Mesenchymal stem cell (in vitro differentiated cells and primary cell): ENCODE measurements at regions not wholly inside any gene's neighbourhood (a gene's known extent, or its start where the extent isn't known, plus 50 kb on each side); places are given as distances from the start of the nearest gene placed in this dataset.

Source experiments
- DNase-seq: peaks from one replicate; pipeline ENCODE4 v3.0.0-alpha.2; 2013
- H2AFZ ChIP-seq: one replicate; pipeline ENCODE4 v1.6.1; 2013; ENCODE audit warnings: low read depth, mild to moderate bottlenecking, control low read depth, inconsistent platforms, low read length, moderate library complexity
- H2AK5ac ChIP-seq: 2 replicates; pipeline ENCODE4 v1.6.1; 2013; ENCODE audit warnings: low read length, moderate library complexity, mild to moderate bottlenecking, inconsistent platforms; ENCODE audit not compliant: severe bottlenecking
- H2BK120ac ChIP-seq: one replicate; pipeline ENCODE4 v1.6.1; 2013; ENCODE audit warnings: low read depth, mild to moderate bottlenecking, inconsistent platforms, low read length, moderate library complexity
- H2BK12ac ChIP-seq, 2 experiments: one replicate each; pipeline ENCODE4 v1.6.1; 2013; ENCODE audit warnings: inconsistent platforms in 2 of 2, low read length in 2 of 2, mild to moderate bottlenecking in 2 of 2, moderate library complexity in 2 of 2, control low read depth in 1 of 2
- H2BK15ac ChIP-seq: one replicate; pipeline ENCODE4 v1.6.1; 2013; ENCODE audit warnings: mild to moderate bottlenecking, low read depth, inconsistent platforms; ENCODE audit not compliant: poor library complexity, severe bottlenecking
- H2BK5ac ChIP-seq: 2 replicates; pipeline ENCODE4 v1.6.1; 2013; ENCODE audit warnings: low read depth, mild to moderate bottlenecking, low read length, control low read depth, inconsistent platforms; ENCODE audit not compliant: poor library complexity, severe bottlenecking
- H3K14ac ChIP-seq, 2 experiments: one replicate each; pipeline ENCODE4 v1.6.1; 2013; ENCODE audit warnings: inconsistent platforms in 2 of 2, low read length in 2 of 2, control low read depth in 1 of 2, mild to moderate bottlenecking in 1 of 2, moderate library complexity in 1 of 2
- H3K18ac ChIP-seq, 2 experiments: one replicate each; pipeline ENCODE4 v1.6.1; 2013; ENCODE audit warnings: inconsistent platforms in 2 of 2, low read length in 2 of 2, control low read depth in 1 of 2, low read depth in 1 of 2, mild to moderate bottlenecking in 1 of 2
- H3K23ac ChIP-seq, 2 experiments: one replicate each; pipeline ENCODE4 v1.6.1; 2013; ENCODE audit warnings: inconsistent platforms in 2 of 2, low read length in 2 of 2, mild to moderate bottlenecking in 2 of 2, moderate library complexity in 2 of 2, control low read depth in 1 of 2
- H3K27ac ChIP-seq: 2 replicates; pipeline ENCODE4 v1.5.1; 2013; ENCODE audit warnings: mild to moderate bottlenecking, moderate library complexity, low read length, control low read depth, inconsistent platforms; ENCODE audit not compliant: poor library complexity, severe bottlenecking
- H3K27me3 ChIP-seq, 2 experiments: 2 replicates each; pipeline versions ENCODE4 v1.6.1 to v1.7.0; 2013; ENCODE audit warnings: low read length in 2 of 2, mild to moderate bottlenecking in 2 of 2, moderate library complexity in 2 of 2, control low read depth in 1 of 2, inconsistent platforms in 1 of 2; ENCODE audit not compliant: control insufficient read depth in 1 of 2, insufficient read depth in 1 of 2
- H3K36me3 ChIP-seq, 2 experiments: 2 replicates each; pipeline versions ENCODE4 v1.6.1 to v1.7.0; 2013; ENCODE audit warnings: low read length in 2 of 2, control low read depth in 1 of 2, inconsistent platforms in 1 of 2, low read depth in 1 of 2, mild to moderate bottlenecking in 1 of 2; ENCODE audit not compliant: insufficient read depth in 2 of 2, control insufficient read depth in 1 of 2
- H3K4ac ChIP-seq, 2 experiments: one replicate each; pipeline ENCODE4 v1.6.1; 2013; ENCODE audit warnings: inconsistent platforms in 2 of 2, low read length in 2 of 2, mild to moderate bottlenecking in 2 of 2, moderate library complexity in 2 of 2, control low read depth in 1 of 2, low read depth in 1 of 2
- H3K4me1 ChIP-seq: 2 replicates; pipeline ENCODE4 v1.6.1; 2013; ENCODE audit warnings: low read depth, low read length, control low read depth; ENCODE audit not compliant: control insufficient read depth, insufficient read depth
- H3K4me2 ChIP-seq: 2 replicates; pipeline ENCODE4 v1.6.1; 2013; ENCODE audit warnings: low read length, mild to moderate bottlenecking, inconsistent platforms; ENCODE audit not compliant: poor library complexity, severe bottlenecking
- H3K4me3 ChIP-seq, 2 experiments: 2 replicates each; pipeline versions ENCODE4 v1.5.1 to v1.7.0; 2013; ENCODE audit warnings: low read length in 2 of 2, mild to moderate bottlenecking in 2 of 2, control low read depth in 1 of 2, low read depth in 1 of 2; ENCODE audit not compliant: insufficient read depth in 1 of 2
- H3K79me1 ChIP-seq: replicated peaks from 2 replicates; pipeline ENCODE4 v1.6.1; 2013; ENCODE audit warnings: mild to moderate bottlenecking, control low read depth, low read length, inconsistent platforms; ENCODE audit not compliant: poor library complexity, severe bottlenecking
- H3K9ac ChIP-seq: 2 replicates; pipeline ENCODE4 v1.7.0; 2013; ENCODE audit warnings: mild to moderate bottlenecking, low read length, moderate library complexity
- H3K9me3 ChIP-seq: 2 replicates; pipeline ENCODE4 v1.7.0; 2013; ENCODE audit warnings: mild to moderate bottlenecking, low read length; ENCODE audit not compliant: control insufficient read depth
- H4K8ac ChIP-seq: one replicate; pipeline ENCODE4 v1.6.1; 2013; ENCODE audit warnings: inconsistent platforms, mild to moderate bottlenecking, low read length, moderate library complexity
- H4K91ac ChIP-seq: one replicate; pipeline ENCODE4 v1.6.1; 2013; ENCODE audit warnings: mild to moderate bottlenecking, low read length, inconsistent platforms
- WGBS: methylation state at CpG from one replicate; pipeline ENCODE4 v1.1.7; 2013; ENCODE audit warnings: mixed read lengths; 5-methylcytosine and 5-hydroxymethylcytosine counted together

DNA sequence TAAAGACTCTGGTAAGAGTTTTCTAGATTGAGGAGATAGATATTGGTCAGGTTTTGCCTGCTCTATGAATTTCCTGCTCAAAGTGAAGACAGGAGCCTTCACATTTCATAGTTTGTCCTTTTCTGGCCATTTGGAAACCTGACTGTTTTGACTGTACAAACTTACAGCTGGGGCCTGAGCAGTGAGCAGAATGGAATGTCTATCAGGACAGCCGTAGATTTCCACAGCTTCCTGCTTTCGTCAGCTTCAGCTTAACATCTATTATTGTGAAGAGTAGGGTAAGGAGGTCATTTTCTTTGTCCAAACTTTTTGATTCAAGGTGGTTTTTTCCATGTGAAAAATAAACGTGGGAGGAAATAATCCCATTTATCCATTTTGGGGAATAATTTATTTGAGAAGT is 124.3 kb upstream of the DIPK2B start:
- H2BK15ac ChIP-seq, result no peak overlapping the region
- 33% methylated on average over 2 of the region's 3 CpGs for WGBS
- H2BK120ac ChIP-seq, result no peak overlapping the region

DNA sequence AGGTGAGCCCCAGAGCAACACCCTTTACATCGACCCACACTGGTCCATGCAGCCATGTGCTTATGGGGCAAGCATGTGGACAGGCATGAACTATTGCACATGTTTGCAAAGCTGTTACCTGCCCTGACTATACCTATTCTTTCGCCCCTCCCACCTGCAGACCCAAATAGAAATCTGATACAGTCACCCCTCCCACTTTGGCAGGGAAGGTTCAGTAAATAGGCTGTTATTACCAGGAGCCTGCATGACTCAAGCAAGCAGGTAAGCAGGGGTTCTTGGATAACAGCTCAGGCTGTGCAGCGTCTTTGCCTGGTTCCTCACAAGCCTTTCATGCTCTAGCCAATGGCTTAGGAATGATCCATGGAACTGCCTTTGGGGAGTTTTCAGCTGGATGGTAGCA is 122.7 kb upstream of the DIPK2B start:
- Histone ChIP-seq H4K91ac (peak overlapping the region; percentile 27), H2BK15ac (no peak overlapping the region), H3K4ac (peak overlapping the region in 1 of 2 experiments; percentile 12), H3K27me3 (peaks cover 0 to 44% of the 10 kb centered on the region in 2 experiments), H3K79me1 (no peaks in the 10 kb centered on the region), H3K4me3 (no peak overlapping the region), H2AFZ (no peak overlapping the region), H3K23ac (no peak overlapping the region), H3K36me3 (no peaks in the 10 kb centered on the region), H3K4me1 (no peaks in the 10 kb centered on the region), H2BK12ac (peak overlapping the region in 1 of 2 experiments; percentile 68), H2AK5ac (no peak overlapping the region), H3K9me3 (no peaks in the 10 kb centered on the region), H3K27ac (no peak overlapping the region), H2BK5ac (no peak overlapping the region), H3K14ac (no peak overlapping the region), H3K4me2 (no peak overlapping the region), H4K8ac (peak overlapping the region; percentile 60), H3K18ac (peak overlapping the region; percentile 37 to 70), H3K9ac (peak overlapping the region; percentile 68), H2BK120ac (no peak overlapping the region)
- DNase-seq, result no peak
- 94% methylated on average over 3 of the region's 3 CpGs for WGBS

More for the DNA sequence above, 124.3 kb upstream of the DIPK2B start:
- no peak overlapping the region for H2AFZ ChIP-seq
- H4K8ac ChIP-seq, result no peak overlapping the region
- peak; percentile 43 for DNase-seq
- no peak overlapping the region for H3K4me3 ChIP-seq
- no peak overlapping the region for H2BK5ac ChIP-seq
- no peak overlapping the region for H4K91ac ChIP-seq
- peaks cover 0 to 44% of the 10 kb centered on the region in 2 experiments for H3K27me3 ChIP-seq
- no peak overlapping the region for H3K4ac ChIP-seq
- no peaks in the 10 kb centered on the region for H3K4me1 ChIP-seq
- no peak overlapping the region for H3K9ac ChIP-seq
- H2BK12ac ChIP-seq, result no peak overlapping the region
- H2AK5ac ChIP-seq, result no peak overlapping the region
- no peak overlapping the region for H3K4me2 ChIP-seq
- no peaks in the 10 kb centered on the region for H3K9me3 ChIP-seq
- H3K18ac ChIP-seq, result no peak overlapping the region
- no peak overlapping the region for H3K27ac ChIP-seq
- H3K23ac ChIP-seq, result no peak overlapping the region
- no peaks in the 10 kb centered on the region for H3K36me3 ChIP-seq
- H3K14ac ChIP-seq, result no peak overlapping the region
- H3K79me1 ChIP-seq, result no peaks in the 10 kb centered on the region

DNA sequence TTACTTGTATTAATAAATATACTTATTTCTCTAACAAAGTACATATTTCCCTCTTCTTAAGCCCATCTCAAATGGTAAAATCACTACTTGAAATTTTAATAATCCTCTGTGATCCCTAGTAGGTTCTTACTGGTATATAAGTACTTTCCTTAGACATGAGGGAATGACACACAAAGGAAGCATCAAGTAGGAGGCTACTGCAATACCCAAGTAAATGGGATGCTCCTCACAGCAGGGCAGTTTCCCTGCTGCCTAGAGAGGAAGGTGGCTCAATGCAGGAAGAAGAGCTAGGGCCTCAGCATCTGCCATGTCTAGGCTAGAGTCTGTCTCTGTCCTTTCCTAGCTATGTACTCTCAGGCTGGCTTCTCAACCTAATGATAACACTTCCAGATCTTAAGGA is 122.1 kb upstream of the DIPK2B start:
- Histone ChIP-seq H2BK12ac (no peak overlapping the region), H3K4ac (no peak overlapping the region), H3K4me2 (no peak overlapping the region), H3K4me1 (no peaks in the 10 kb centered on the region), H2BK5ac (no peak overlapping the region), H2BK15ac (no peak overlapping the region), H3K27me3 (peaks cover 0 to 47% of the 10 kb centered on the region in 2 experiments), H3K9me3 (no peaks in the 10 kb centered on the region), H4K91ac (no peak overlapping the region), H3K23ac (no peak overlapping the region), H2AFZ (no peak overlapping the region), H3K4me3 (no peak overlapping the region), H4K8ac (no peak overlapping the region), H2BK120ac (no peak overlapping the region), H3K9ac (peak overlapping the region; percentile 68), H2AK5ac (no peak overlapping the region), H3K18ac (peak overlapping the region in 1 of 2 experiments; percentile 37), H3K27ac (peak overlapping the region; percentile 9), H3K79me1 (no peaks in the 10 kb centered on the region), H3K14ac (no peak overlapping the region), H3K36me3 (no peaks in the 10 kb centered on the region)
- peak; percentile 26 for DNase-seq

GRCh38 chrX:45322382-45322781 is 121.7 kb upstream of the DIPK2B start:
- H3K79me1 ChIP-seq, result no peaks in the 10 kb centered on the region
- peak; percentile 72 for DNase-seq
- no peak overlapping the region for H3K4me3 ChIP-seq
- H3K36me3 ChIP-seq, result no peaks in the 10 kb centered on the region
- no peaks in the 10 kb centered on the region for H3K9me3 ChIP-seq
- H4K8ac ChIP-seq, result no peak overlapping the region
- peak overlapping the region; percentile 68 for H3K27ac ChIP-seq
- no peak overlapping the region for H3K14ac ChIP-seq
- 14% methylated on average over 1 of the region's 2 CpGs for WGBS
- no peak overlapping the region for H4K91ac ChIP-seq
- H2AFZ ChIP-seq, result no peak overlapping the region
- no peak overlapping the region for H3K18ac ChIP-seq
- H2BK12ac ChIP-seq, result no peak overlapping the region
- no peak overlapping the region for H2BK5ac ChIP-seq
- H3K9ac ChIP-seq, result peak overlapping the region; percentile 68
- no peak overlapping the region for H3K4ac ChIP-seq
- peaks cover 0 to 45% of the 10 kb centered on the region in 2 experiments for H3K27me3 ChIP-seq
- no peak overlapping the region for H2BK120ac ChIP-seq
- no peak overlapping the region for H3K23ac ChIP-seq
- no peak overlapping the region for H3K4me2 ChIP-seq
- no peak overlapping the region for H2AK5ac ChIP-seq
- H3K4me1 ChIP-seq, result no peaks in the 10 kb centered on the region
- no peak overlapping the region for H2BK15ac ChIP-seq
